ENCODE measurements at regions not wholly inside any gene's neighbourhood (a gene's known extent, or its start where the extent isn't known, plus 50 kb on each side); places are given as distances from the start of the nearest gene placed in this dataset.

- Histone ChIP-seq H3K14ac (ENCODE audit: low read length) (no peak overlapping the region), H2AFZ (ENCODE audit: low read length) (no peak overlapping the region), H3K27ac (replicated peaks; ENCODE audit: low read length) (no peak overlapping the region), H3K4me3 (ENCODE audit: low read length in 2 of 2) (no peak overlapping the region), H3K9me3 (replicated peaks in 1 of 2; ENCODE audit: control insufficient read depth in 2 of 2, insufficient read depth in 1 of 2, low read depth in 1 of 2, low read length in 2 of 2) (no peaks in the 10 kb centered on the region), H3K36me3 (replicated peaks in 1 of 2; ENCODE audit: control insufficient read depth in 2 of 2, insufficient read depth in 2 of 2, low read length in 2 of 2) (peaks cover 0 to 99% of the 10 kb centered on the region in 2 donors), H3K9ac (ENCODE audit: low read depth, low read length, poor library complexity) (no peak overlapping the region), H4K8ac (ENCODE audit: low read depth, low read length) (no peak overlapping the region), H2BK12ac (ENCODE audit: low read length) (no peak overlapping the region), H3K4me2 (ENCODE audit: insufficient read depth, low read length, poor library complexity, severe bottlenecking) (no peak overlapping the region), H3K4ac (ENCODE audit: low read length) (no peak overlapping the region), H2AK5ac (ENCODE audit: low read depth, low read length) (no peak overlapping the region), H2BK15ac (ENCODE audit: low read length) (no peak overlapping the region), H3K4me1 (ENCODE audit: control insufficient read depth in 2 of 2, insufficient read depth in 1 of 2, low read depth in 1 of 2, low read length in 2 of 2) (peaks cover 1 to 6% of the 10 kb centered on the region in 2 donors), H2BK120ac (ENCODE audit: low read depth, low read length) (no peak overlapping the region), H3K23ac (ENCODE audit: low read depth, low read length, poor library complexity) (no peak overlapping the region), H4K91ac (ENCODE audit: low read depth, low read length, poor library complexity) (no peak overlapping the region), H3K18ac (ENCODE audit: low read length) (no peak overlapping the region), H3K27me3 (ENCODE audit: control insufficient read depth in 3 of 3, insufficient read depth in 3 of 3, low read depth in 1 of 3, low read length in 3 of 3) (no peaks in the 10 kb centered on the region), H2BK5ac (ENCODE audit: low read length) (no peak overlapping the region), H3K79me1 (ENCODE audit: low read depth, low read length) (no peaks in the 10 kb centered on the region)
- WGBS, 2 donors (ENCODE audit: extremely low coverage in 2 of 2, insufficient read length in 2 of 2, insufficient replicate concordance in 1 of 2), result no CpG with 5 or more reads among the region's 1 CpG
- DNase-seq (ENCODE audit: low spot score), result no peak
These were observed 103.7 kb downstream of the OGFRL1 start for GRCh38 chr6:71392276-71392675.

- Histone ChIP-seq H3K9me3 (replicated peaks in 1 of 2; ENCODE audit: control insufficient read depth in 2 of 2, insufficient read depth in 1 of 2, low read depth in 1 of 2, low read length in 2 of 2) (no peaks in the 10 kb centered on the region), H3K23ac (ENCODE audit: low read depth, low read length, poor library complexity) (no peak overlapping the region), H3K9ac (ENCODE audit: low read depth, low read length, poor library complexity) (no peak overlapping the region), H2BK5ac (ENCODE audit: low read length) (no peak overlapping the region), H2BK15ac (ENCODE audit: low read length) (no peak overlapping the region), H3K27ac (replicated peaks; ENCODE audit: low read length) (no peak overlapping the region), H2BK120ac (ENCODE audit: low read depth, low read length) (no peak overlapping the region), H3K79me1 (ENCODE audit: low read depth, low read length) (no peaks in the 10 kb centered on the region), H3K4me3 (ENCODE audit: low read length in 2 of 2) (no peak overlapping the region), H3K4ac (ENCODE audit: low read length) (no peak overlapping the region), H3K27me3 (ENCODE audit: control insufficient read depth in 3 of 3, insufficient read depth in 3 of 3, low read depth in 1 of 3, low read length in 3 of 3) (no peaks in the 10 kb centered on the region), H2BK12ac (ENCODE audit: low read length) (no peak overlapping the region), H3K4me2 (ENCODE audit: insufficient read depth, low read length, poor library complexity, severe bottlenecking) (no peak overlapping the region), H3K36me3 (replicated peaks in 1 of 2; ENCODE audit: control insufficient read depth in 2 of 2, insufficient read depth in 2 of 2, low read length in 2 of 2) (peaks cover 0 to 98% of the 10 kb centered on the region in 2 donors), H4K91ac (ENCODE audit: low read depth, low read length, poor library complexity) (no peak overlapping the region), H3K18ac (ENCODE audit: low read length) (no peak overlapping the region), H4K8ac (ENCODE audit: low read depth, low read length) (no peak overlapping the region), H3K14ac (ENCODE audit: low read length) (no peak overlapping the region), H2AFZ (ENCODE audit: low read length) (no peak overlapping the region), H3K4me1 (ENCODE audit: control insufficient read depth in 2 of 2, insufficient read depth in 1 of 2, low read depth in 1 of 2, low read length in 2 of 2) (peaks cover 1 to 6% of the 10 kb centered on the region in 2 donors), H2AK5ac (ENCODE audit: low read depth, low read length) (no peak overlapping the region)
- no peak for DNase-seq (ENCODE audit: low spot score)
- no CpG with 5 or more reads among the region's 1 CpG for WGBS, 2 donors (ENCODE audit: extremely low coverage in 2 of 2, insufficient read length in 2 of 2, insufficient replicate concordance in 1 of 2)
These were observed 104.9 kb downstream of the OGFRL1 start for GRCh38 chr6:71393471-71393870.

GRCh38 chr6:71393981-71394432, 105.4 kb downstream of the OGFRL1 start:
- H3K27ac ChIP-seq (replicated peaks; ENCODE audit: low read length), result no peak overlapping the region
- no peaks in the 10 kb centered on the region for H3K27me3 ChIP-seq (ENCODE audit: control insufficient read depth in 3 of 3, insufficient read depth in 3 of 3, low read depth in 1 of 3, low read length in 3 of 3)
- peaks cover 0 to 98% of the 10 kb centered on the region in 2 donors for H3K36me3 ChIP-seq (replicated peaks in 1 of 2; ENCODE audit: control insufficient read depth in 2 of 2, insufficient read depth in 2 of 2, low read length in 2 of 2)
- no peak overlapping the region for H3K4ac ChIP-seq (ENCODE audit: low read length)
- no peak overlapping the region for H4K91ac ChIP-seq (ENCODE audit: low read depth, low read length, poor library complexity)
- no peak overlapping the region for H2BK12ac ChIP-seq (ENCODE audit: low read length)
- H3K4me1 ChIP-seq (ENCODE audit: control insufficient read depth in 2 of 2, insufficient read depth in 1 of 2, low read depth in 1 of 2, low read length in 2 of 2), result peaks cover 1 to 6% of the 10 kb centered on the region in 2 donors
- H3K4me2 ChIP-seq (ENCODE audit: insufficient read depth, low read length, poor library complexity, severe bottlenecking), result no peak overlapping the region
- no peak overlapping the region for H2BK120ac ChIP-seq (ENCODE audit: low read depth, low read length)
- no peak overlapping the region for H3K18ac ChIP-seq (ENCODE audit: low read length)
- H3K14ac ChIP-seq (ENCODE audit: low read length), result no peak overlapping the region
- no peaks in the 10 kb centered on the region for H3K9me3 ChIP-seq (replicated peaks in 1 of 2; ENCODE audit: control insufficient read depth in 2 of 2, insufficient read depth in 1 of 2, low read depth in 1 of 2, low read length in 2 of 2)
- H3K23ac ChIP-seq (ENCODE audit: low read depth, low read length, poor library complexity), result no peak overlapping the region
- no peak overlapping the region for H3K4me3 ChIP-seq (ENCODE audit: low read length in 2 of 2)
- no peak overlapping the region for H2AFZ ChIP-seq (ENCODE audit: low read length)
- no peak for DNase-seq (ENCODE audit: low spot score)
- H3K9ac ChIP-seq (ENCODE audit: low read depth, low read length, poor library complexity), result no peak overlapping the region
- no CpG with 5 or more reads among the region's 1 CpG for WGBS, 2 donors (ENCODE audit: extremely low coverage in 2 of 2, insufficient read length in 2 of 2, insufficient replicate concordance in 1 of 2)
- no peak overlapping the region for H2BK5ac ChIP-seq (ENCODE audit: low read length)
- H4K8ac ChIP-seq (ENCODE audit: low read depth, low read length), result no peak overlapping the region
- no peak overlapping the region for H2AK5ac ChIP-seq (ENCODE audit: low read depth, low read length)
- no peak overlapping the region for H2BK15ac ChIP-seq (ENCODE audit: low read length)
- H3K79me1 ChIP-seq (ENCODE audit: low read depth, low read length), result no peaks in the 10 kb centered on the region

- Histone ChIP-seq H3K14ac (ENCODE audit: low read length) (no peak overlapping the region), H2BK5ac (ENCODE audit: low read length) (no peak overlapping the region), H2BK15ac (ENCODE audit: low read length) (no peak overlapping the region), H3K9ac (ENCODE audit: low read depth, low read length, poor library complexity) (no peak overlapping the region), H3K27me3 (ENCODE audit: control insufficient read depth in 3 of 3, insufficient read depth in 3 of 3, low read depth in 1 of 3, low read length in 3 of 3) (no peaks in the 10 kb centered on the region), H3K9me3 (replicated peaks in 1 of 2; ENCODE audit: control insufficient read depth in 2 of 2, insufficient read depth in 1 of 2, low read depth in 1 of 2, low read length in 2 of 2) (no peaks in the 10 kb centered on the region), H3K4me1 (ENCODE audit: control insufficient read depth in 2 of 2, insufficient read depth in 1 of 2, low read depth in 1 of 2, low read length in 2 of 2) (peaks cover 1 to 6% of the 10 kb centered on the region in 2 donors), H2AK5ac (ENCODE audit: low read depth, low read length) (no peak overlapping the region), H4K91ac (ENCODE audit: low read depth, low read length, poor library complexity) (no peak overlapping the region), H3K79me1 (ENCODE audit: low read depth, low read length) (no peaks in the 10 kb centered on the region), H2BK12ac (ENCODE audit: low read length) (no peak overlapping the region), H3K4me3 (ENCODE audit: low read length in 2 of 2) (no peak overlapping the region), H3K4me2 (ENCODE audit: insufficient read depth, low read length, poor library complexity, severe bottlenecking) (no peak overlapping the region), H4K8ac (ENCODE audit: low read depth, low read length) (no peak overlapping the region), H3K36me3 (replicated peaks in 1 of 2; ENCODE audit: control insufficient read depth in 2 of 2, insufficient read depth in 2 of 2, low read length in 2 of 2) (peaks cover 0 to 99% of the 10 kb centered on the region in 2 donors), H3K27ac (replicated peaks; ENCODE audit: low read length) (no peak overlapping the region), H2BK120ac (ENCODE audit: low read depth, low read length) (no peak overlapping the region), H3K4ac (ENCODE audit: low read length) (no peak overlapping the region), H3K23ac (ENCODE audit: low read depth, low read length, poor library complexity) (no peak overlapping the region), H2AFZ (ENCODE audit: low read length) (no peak overlapping the region), H3K18ac (ENCODE audit: low read length) (no peak overlapping the region)
- WGBS, 2 donors (ENCODE audit: extremely low coverage in 2 of 2, insufficient read length in 2 of 2, insufficient replicate concordance in 1 of 2), result no CpG with 5 or more reads among the region's 2 CpGs
- DNase-seq (ENCODE audit: low spot score), result no peak
These were observed 106.3 kb downstream of the OGFRL1 start for GRCh38 chr6:71394926-71395325.
